ENCODE measurements at regions not wholly inside any gene's neighbourhood (a gene's known extent, or its start where the extent isn't known, plus 50 kb on each side); places are given as distances from the start of the nearest gene placed in this dataset.

DNA sequence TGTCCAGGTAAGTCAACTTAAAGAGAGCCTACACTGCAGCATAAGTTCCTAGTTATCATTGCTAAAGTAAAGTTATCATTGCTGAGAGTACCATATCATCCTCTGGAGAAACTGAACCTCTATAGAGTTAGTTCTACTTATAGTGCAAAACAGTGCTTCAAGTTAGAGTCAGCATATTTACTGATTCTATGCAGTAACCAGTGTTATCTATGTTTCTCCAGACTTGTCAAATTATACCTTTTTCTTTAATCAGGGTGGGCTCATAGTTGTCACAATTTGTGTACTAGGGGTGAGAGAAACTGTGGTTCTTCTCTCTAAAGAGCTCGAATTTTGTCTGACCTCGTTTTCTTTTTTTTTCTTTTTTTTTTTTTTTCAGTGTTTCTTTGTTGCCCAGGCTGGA, 79.6 kb downstream of the ANXA2R start:
- no peaks in the 10 kb centered on the region for H3K27me3 ChIP-seq (ENCODE audit: insufficient read depth, low read depth)
- no peaks in the 10 kb centered on the region for H3K4me1 ChIP-seq (ENCODE audit: low read depth, poor library complexity, severe bottlenecking)
- H3K4me3 ChIP-seq (IDR thresholded peaks at IDR 0.05; ENCODE audit: insufficient read depth, low read depth, low read length): no peak overlapping the region

DNA sequence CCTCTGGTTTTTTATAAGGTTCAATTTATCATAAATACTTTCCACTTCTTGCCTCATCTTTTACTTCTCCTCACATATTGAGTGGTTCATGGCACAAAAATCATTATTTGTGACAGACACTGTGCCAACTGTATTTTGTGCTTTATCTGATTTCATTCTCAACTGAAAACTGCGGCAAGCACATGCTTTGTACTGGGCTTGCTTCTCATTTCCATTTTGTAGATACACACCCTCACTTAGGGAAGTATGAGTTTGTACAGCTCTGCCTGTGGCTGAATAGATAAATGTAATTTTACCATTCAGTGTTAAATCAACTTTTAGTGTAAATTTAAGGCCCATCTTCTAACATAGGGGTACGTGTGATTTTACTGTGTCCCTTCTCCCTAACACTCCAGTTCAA, 83.6 kb downstream of the ANXA2R start:
- H3K36me3 ChIP-seq (ENCODE audit: insufficient read depth): no peaks in the 10 kb centered on the region
- no peak overlapping the region for H3K9ac ChIP-seq
- H3K4me1 ChIP-seq (ENCODE audit: low read depth, poor library complexity, severe bottlenecking): peaks cover 7% of the 10 kb centered on the region
- no peak overlapping the region for H3K27ac ChIP-seq
- H2AFZ ChIP-seq (ENCODE audit: low read depth): no peak overlapping the region
- no peaks in the 10 kb centered on the region for H3K27me3 ChIP-seq (ENCODE audit: insufficient read depth, low read depth)
- TF ChIP-seq, protein P1, sequence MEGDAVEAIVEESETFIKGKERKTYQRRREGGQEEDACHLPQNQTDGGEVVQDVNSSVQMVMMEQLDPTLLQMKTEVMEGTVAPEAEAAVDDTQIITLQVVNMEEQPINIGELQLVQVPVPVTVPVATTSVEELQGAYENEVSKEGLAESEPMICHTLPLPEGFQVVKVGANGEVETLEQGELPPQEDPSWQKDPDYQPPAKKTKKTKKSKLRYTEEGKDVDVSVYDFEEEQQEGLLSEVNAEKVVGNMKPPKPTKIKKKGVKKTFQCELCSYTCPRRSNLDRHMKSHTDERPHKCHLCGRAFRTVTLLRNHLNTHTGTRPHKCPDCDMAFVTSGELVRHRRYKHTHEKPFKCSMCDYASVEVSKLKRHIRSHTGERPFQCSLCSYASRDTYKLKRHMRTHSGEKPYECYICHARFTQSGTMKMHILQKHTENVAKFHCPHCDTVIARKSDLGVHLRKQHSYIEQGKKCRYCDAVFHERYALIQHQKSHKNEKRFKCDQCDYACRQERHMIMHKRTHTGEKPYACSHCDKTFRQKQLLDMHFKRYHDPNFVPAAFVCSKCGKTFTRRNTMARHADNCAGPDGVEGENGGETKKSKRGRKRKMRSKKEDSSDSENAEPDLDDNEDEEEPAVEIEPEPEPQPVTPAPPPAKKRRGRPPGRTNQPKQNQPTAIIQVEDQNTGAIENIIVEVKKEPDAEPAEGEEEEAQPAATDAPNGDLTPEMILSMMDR (conservative IDR thresholded peaks at IDR 0.05; ENCODE audit: low read depth, low read length): no peak
- H4K20me1 ChIP-seq (ENCODE audit: insufficient read depth): no peaks in the 10 kb centered on the region
- H3K79me2 ChIP-seq (ENCODE audit: insufficient read depth, low read depth): peaks cover 16% of the 10 kb centered on the region; the same call in 1 of the 2 replicates
- no peak overlapping the region for H3K4me3 ChIP-seq (IDR thresholded peaks at IDR 0.05; ENCODE audit: insufficient read depth, low read depth, low read length)
- no peak overlapping the region for H3K4me2 ChIP-seq

More for the DNA sequence above, 79.6 kb downstream of the ANXA2R start:
- no peaks in the 10 kb centered on the region for H3K79me2 ChIP-seq (ENCODE audit: insufficient read depth, low read depth)
- no peak overlapping the region for H2AFZ ChIP-seq (ENCODE audit: low read depth)
- H3K27ac ChIP-seq: no peak overlapping the region
- no peaks in the 10 kb centered on the region for H4K20me1 ChIP-seq (ENCODE audit: insufficient read depth)
- no peak overlapping the region for H3K9ac ChIP-seq
- H3K36me3 ChIP-seq (ENCODE audit: insufficient read depth): no peaks in the 10 kb centered on the region
- TF ChIP-seq, protein P1 (conservative IDR thresholded peaks at IDR 0.05; ENCODE audit: low read depth, low read length): no peak
- H3K4me2 ChIP-seq: no peak overlapping the region

DNA sequence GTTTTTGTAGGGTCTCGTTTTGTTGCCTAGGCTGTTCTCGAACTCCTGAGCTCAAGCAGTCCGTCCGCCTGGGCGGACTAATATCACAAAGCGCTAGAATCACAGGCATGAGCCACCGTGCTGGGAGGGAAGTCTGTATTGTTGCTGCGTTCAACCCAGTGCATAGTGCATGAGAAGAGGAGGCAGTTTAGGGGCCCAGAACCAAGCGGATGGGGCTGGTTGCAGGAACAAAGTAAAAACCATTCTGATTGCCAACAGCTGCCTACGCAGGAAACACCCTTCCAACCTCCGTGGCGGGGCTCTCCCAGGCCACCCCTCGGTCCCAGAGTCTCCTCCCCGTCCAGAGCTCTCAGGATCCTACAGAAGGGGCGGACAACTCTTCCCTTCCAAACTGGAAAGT, 87.1 kb downstream of the ANXA2R start:
- Histone ChIP-seq H4K20me1 (ENCODE audit: insufficient read depth) (no peaks in the 10 kb centered on the region), H3K27me3 (ENCODE audit: insufficient read depth, low read depth) (no peaks in the 10 kb centered on the region), H3K4me3 (IDR thresholded peaks at IDR 0.05; ENCODE audit: insufficient read depth, low read depth, low read length) (no peak overlapping the region), H3K79me2 (ENCODE audit: insufficient read depth, low read depth) (peaks cover 16% of the 10 kb centered on the region; the same call in 1 of the 2 replicates), H3K4me1 (ENCODE audit: low read depth, poor library complexity, severe bottlenecking) (peaks cover 21% of the 10 kb centered on the region), H3K4me2 (peak overlapping the region; percentile 99), H3K9ac (peak overlapping the region; percentile 97; the same call in 1 of the 2 replicates), H3K36me3 (ENCODE audit: insufficient read depth) (no peaks in the 10 kb centered on the region), H2AFZ (ENCODE audit: low read depth) (no peak overlapping the region), H3K27ac (peak overlapping the region; percentile 99)
- TF ChIP-seq, protein P1 (conservative IDR thresholded peaks at IDR 0.05; ENCODE audit: low read depth, low read length): no peak

DNA sequence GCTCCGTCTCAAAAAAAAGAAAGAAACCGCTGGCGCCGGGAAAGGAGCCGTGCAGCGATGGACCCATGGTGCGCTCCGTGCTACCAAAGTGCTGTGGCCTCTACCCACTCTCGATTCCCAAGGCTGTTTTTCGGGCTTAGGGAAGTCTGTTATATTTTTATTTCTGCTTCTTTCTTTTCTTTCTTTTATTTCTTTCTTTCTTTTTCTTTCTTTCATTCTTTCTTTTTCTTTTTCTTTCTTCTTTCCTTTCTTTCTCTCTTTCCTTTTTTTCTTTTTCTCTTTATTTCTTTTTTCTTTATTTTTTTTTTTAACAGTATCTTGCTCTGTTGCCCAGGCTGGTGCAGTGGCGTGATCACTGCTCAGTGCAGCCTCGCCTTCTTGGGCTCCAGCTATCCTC, 87.5 kb downstream of the ANXA2R start:
- no peak overlapping the region for H3K4me3 ChIP-seq (IDR thresholded peaks at IDR 0.05; ENCODE audit: insufficient read depth, low read depth, low read length)

More for the DNA sequence above, 87.5 kb downstream of the ANXA2R start:
- H3K9ac ChIP-seq: peak overlapping the region; percentile 97
- TF ChIP-seq, protein P1 (conservative IDR thresholded peaks at IDR 0.05; ENCODE audit: low read depth, low read length): no peak
- no peaks in the 10 kb centered on the region for H3K36me3 ChIP-seq (ENCODE audit: insufficient read depth)
- peaks cover 16% of the 10 kb centered on the region; the same call in 1 of the 2 replicates for H3K79me2 ChIP-seq (ENCODE audit: insufficient read depth, low read depth)
- H3K27me3 ChIP-seq (ENCODE audit: insufficient read depth, low read depth): no peaks in the 10 kb centered on the region
- peaks cover 21% of the 10 kb centered on the region for H3K4me1 ChIP-seq (ENCODE audit: low read depth, poor library complexity, severe bottlenecking)
- H3K4me2 ChIP-seq: peak overlapping the region; percentile 99
- H4K20me1 ChIP-seq (ENCODE audit: insufficient read depth): no peaks in the 10 kb centered on the region
- peak overlapping the region; percentile 60; the same call in 1 of the 2 replicates for H2AFZ ChIP-seq (ENCODE audit: low read depth)
- H3K27ac ChIP-seq: peak overlapping the region; percentile 99
